ENCODE measurements at regions not wholly inside any gene's neighbourhood (a gene's known extent, or its start where the extent isn't known, plus 50 kb on each side); places are given as distances from the start of the nearest gene placed in this dataset.

GRCh38 chr12:126156806-126157574 lies 1091.8 kb downstream of the AACS start:
- DNase-seq = no peak

- no peak for DNase-seq
Observed at GRCh38 chr12:126157575-126157966, 1092.3 kb downstream of the AACS start.

GRCh38 chr12:126159139-126159538 lies 1093.9 kb downstream of the AACS start:
- no peak for DNase-seq

- no peak for DNase-seq
Observed at GRCh38 chr12:126160912-126161311, 1095.7 kb downstream of the AACS start.

GRCh38 chr12:126163984-126164383 lies 1098.7 kb downstream of the AACS start:
- no peak for DNase-seq

- no peak for DNase-seq
Observed at GRCh38 chr12:126171937-126172559, 1106.8 kb downstream of the AACS start.

GRCh38 chr12:126182619-126183236 lies 1117.5 kb downstream of the AACS start:
- DNase-seq = no peak

GRCh38 chr12:126185025-126185424 lies 1119.8 kb downstream of the AACS start:
- DNase-seq = no peak

- DNase-seq = no peak
Observed at GRCh38 chr12:126189856-126190255, 1124.6 kb downstream of the AACS start.

GRCh38 chr12:126191031-126191891 lies 1126.0 kb downstream of the AACS start:
- DNase-seq = no peak

- no peak for DNase-seq
Observed at GRCh38 chr12:126191949-126192348, 1126.7 kb downstream of the AACS start.

GRCh38 chr12:126193190-126193589 lies 1128.0 kb downstream of the AACS start:
- no peak for DNase-seq

- DNase-seq = no peak
Observed at GRCh38 chr12:126196263-126196662, 1131.0 kb downstream of the AACS start.

- DNase-seq = no peak
Observed at GRCh38 chr12:126198516-126198915, 1133.3 kb downstream of the AACS start.

- DNase-seq = no peak
Observed at GRCh38 chr12:126198966-126199692, 1133.9 kb downstream of the AACS start.

GRCh38 chr12:126201981-126202537 lies 1136.8 kb downstream of the AACS start:
- DNase-seq = no peak

- no peak for DNase-seq
Observed at GRCh38 chr12:126204326-126204725, 1139.1 kb downstream of the AACS start.

GRCh38 chr12:126210026-126210425 lies 1144.8 kb downstream of the AACS start:
- no peak for DNase-seq

- no peak for DNase-seq
Observed at GRCh38 chr12:126210448-126210847, 1145.2 kb downstream of the AACS start.

- no peak for DNase-seq
Observed at GRCh38 chr12:126212824-126213223, 1147.6 kb downstream of the AACS start.

GRCh38 chr12:126218697-126219096 lies 1153.5 kb downstream of the AACS start:
- no peak for DNase-seq

- DNase-seq = no peak
Observed at GRCh38 chr12:126219139-126219538, 1153.9 kb downstream of the AACS start.

All from NCI-H1417 treated with DMSO at 0.1 percent for 48 hours (cell line).